Fibroblast of peridontal ligament (primary cell): ENCODE measurements at regions not wholly inside any gene's neighbourhood (a gene's known extent, or its start where the extent isn't known, plus 50 kb on each side); places are given as distances from the start of the nearest gene placed in this dataset.
A peak's percentile ranks its signal among the peaks of the same experiment; 100 is the strongest.
"Not testable (repeated sequence)": the region's sequence is repeated elsewhere in the genome, so short reads cannot be mapped to it uniquely, and the experiment has no call there.

Source experiments
- DNase-seq: peaks from one replicate; pipeline ENCODE4 v3.0.0-alpha.2; 2010; ENCODE audit errors: extremely low read depth

DNA sequence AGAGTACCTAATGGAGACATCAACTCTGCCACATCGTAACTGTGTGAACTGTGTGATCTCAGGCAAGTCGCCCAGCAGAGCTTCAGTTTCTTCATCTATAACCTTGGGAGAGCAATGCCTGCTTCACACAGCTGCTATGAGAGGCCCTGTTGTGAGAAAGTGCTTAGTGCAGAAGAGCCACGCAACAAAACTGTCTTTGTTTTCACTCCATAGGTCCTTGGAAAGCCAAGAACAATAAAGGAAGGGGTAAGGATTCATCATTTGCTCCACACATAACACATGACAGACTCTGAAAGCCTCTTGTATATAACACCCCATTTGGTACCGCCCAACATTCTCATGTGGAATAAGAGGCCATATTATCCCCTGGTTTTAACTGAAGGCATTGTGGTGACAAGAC lies 231.9 kb upstream of the ISX start:
- DNase-seq: no peak

- not testable (repeated sequence) for DNase-seq
Measured at GRCh38 chr22:34834541-34834940, 231.4 kb upstream of the ISX start.

DNA sequence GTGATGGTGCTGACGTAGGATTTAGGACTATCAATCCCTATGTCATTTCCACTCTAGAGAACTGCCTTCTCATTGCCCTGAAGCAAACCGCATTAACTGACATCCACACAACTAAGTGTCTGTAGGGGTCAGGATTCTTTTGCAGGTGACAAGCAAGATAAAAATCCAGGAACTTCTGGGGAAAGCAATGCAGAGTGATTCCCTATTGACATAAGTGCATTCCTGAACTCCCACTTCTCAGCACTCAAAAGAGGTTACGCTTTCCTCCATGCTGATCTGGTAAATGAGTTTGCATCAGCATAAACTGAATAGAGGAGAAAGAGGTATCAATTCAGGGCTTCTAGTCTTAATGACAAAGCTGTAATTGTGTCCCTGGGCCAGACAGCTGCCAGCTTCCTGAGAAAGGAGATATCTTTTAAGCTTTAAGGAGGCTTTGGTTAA lies 224.6 kb upstream of the ISX start:
- DNase-seq: no peak

- no peak for DNase-seq
Measured at GRCh38 chr22:34841911-34842310, 224.0 kb upstream of the ISX start.

GRCh38 chr22:34842630-34843029 lies 223.3 kb upstream of the ISX start:
- no peak for DNase-seq

GRCh38 chr22:34843743-34844142 lies 222.2 kb upstream of the ISX start:
- DNase-seq: not testable (repeated sequence)

DNA sequence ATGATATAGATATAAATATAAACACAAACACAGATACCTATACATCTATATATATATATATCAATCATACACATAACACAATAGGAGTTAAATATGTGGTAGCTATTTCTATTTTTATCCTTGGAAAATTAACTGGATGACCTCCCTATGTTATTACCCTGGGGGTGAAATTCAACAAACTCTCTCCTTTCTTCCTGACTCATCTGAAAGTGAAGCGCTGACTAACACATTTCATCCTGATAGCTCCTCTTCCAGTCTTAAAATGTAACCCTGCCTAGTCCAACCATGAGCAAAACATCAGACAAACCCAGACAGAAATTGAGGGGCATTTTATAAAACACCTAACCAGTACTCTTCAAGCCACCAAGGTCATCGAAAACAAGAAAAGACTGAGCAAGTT lies 220.6 kb upstream of the ISX start:
- no peak for DNase-seq

DNA sequence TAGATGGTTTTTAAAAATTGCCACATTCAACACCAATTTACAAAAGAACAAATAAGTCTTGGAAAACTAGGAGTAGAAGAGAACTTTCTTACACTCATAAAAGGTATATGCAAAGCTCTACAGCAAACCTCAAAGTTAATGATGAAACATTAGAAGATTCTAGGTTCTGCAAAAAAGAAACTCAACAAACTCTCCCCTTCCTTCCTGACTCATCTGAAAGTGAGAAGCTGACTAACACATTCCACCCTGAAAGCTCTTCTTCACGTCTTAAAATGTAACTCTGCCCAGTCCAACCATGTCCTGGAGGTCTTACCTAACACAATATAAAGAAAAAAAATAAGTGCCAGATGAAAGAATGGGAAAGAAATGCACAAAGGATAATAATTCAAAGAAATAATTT lies 218.9 kb upstream of the ISX start:
- DNase-seq: no peak

GRCh38 chr22:34849965-34850364 lies 216.0 kb upstream of the ISX start:
- DNase-seq: no peak

GRCh38 chr22:34851918-34852662 lies 213.9 kb upstream of the ISX start:
- no peak for DNase-seq

GRCh38 chr22:34855471-34855870 lies 210.5 kb upstream of the ISX start:
- DNase-seq: no peak

- no peak for DNase-seq
Measured at GRCh38 chr22:34858066-34858465, 207.9 kb upstream of the ISX start.

DNA sequence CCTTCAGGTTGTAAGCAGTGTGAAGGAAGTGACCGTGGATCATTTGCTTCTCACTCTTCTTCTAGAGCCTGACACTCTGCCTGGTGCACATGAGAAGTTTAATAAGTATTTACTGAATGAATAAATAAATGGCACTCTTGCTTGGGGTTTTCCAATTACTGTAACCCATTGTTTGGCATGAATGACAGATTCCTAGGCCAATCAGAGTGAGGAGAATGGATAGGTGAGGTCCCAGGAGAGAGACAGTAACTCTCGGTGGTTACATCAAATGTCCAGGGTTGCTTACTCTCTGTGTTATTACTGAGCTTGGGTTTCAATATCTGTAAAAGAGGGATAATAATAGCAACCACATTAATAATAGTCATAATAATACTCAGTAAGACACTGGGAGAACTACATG lies 204.2 kb upstream of the ISX start:
- DNase-seq: no peak

DNA sequence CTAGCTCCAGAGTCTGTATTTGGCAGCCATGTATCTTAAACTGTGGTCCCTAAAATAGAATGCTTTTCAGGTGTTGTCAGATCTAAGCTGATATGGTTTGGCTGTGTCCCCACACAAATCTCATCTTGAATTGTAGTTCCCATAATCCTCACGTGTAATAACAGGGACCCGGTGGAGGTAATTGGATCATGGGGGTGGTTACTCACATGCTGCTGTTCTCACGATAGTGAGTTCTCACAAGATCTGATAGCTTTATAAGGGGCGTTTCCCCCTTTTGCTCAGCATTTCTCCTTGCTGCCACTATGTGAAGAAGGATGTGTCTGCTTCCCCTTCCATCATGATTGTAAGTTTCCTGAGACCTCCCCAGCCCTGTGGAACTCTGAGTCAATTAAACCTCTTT lies 199.9 kb upstream of the ISX start:
- no peak for DNase-seq

GRCh38 chr22:34866495-34867131 lies 199.3 kb upstream of the ISX start:
- peak; percentile 9 for DNase-seq

- DNase-seq: no peak
Measured at GRCh38 chr22:34877506-34877905, 188.5 kb upstream of the ISX start.

DNA sequence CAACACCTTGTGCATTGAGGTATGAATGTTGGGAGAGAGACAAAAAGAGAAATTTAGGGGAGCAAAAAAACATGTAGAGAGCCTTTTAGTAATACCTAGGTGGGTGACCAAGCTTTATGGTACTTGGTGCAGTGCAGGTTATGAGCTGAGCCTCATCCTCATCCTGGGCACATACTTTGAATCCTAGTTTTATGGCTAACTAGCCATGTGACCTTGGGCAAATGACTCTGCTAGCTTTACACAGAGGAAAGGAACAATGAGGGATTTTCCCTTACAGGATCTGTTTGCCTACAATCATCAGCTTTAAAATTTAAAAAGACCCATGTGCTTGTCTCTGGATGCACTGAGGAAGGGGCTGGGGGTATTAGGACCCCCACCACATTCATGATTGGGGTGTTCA lies 187.8 kb upstream of the ISX start:
- no peak for DNase-seq

DNA sequence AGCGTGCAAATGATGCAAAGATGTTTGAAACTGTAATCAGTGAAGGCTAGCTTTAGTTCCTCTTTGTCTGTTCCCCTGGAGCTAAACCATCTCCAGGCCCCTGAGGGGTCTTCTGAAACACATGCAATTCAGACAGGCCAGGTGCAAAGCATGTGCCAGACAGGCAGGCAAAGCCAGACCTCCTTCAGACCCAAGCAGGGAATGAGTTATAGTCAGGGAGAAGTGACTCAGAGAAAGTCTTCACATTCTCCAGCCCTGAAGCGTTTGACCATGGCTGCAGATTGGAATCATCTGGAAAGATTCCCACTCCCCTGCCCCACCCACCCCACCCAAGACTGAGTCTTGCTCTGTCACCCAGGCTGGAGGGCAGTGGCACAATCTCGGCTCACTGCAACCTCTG lies 187.0 kb upstream of the ISX start:
- no peak for DNase-seq

GRCh38 chr22:34880662-34881061 lies 185.3 kb upstream of the ISX start:
- no peak for DNase-seq

- DNase-seq: no peak
Measured at GRCh38 chr22:34881453-34881852, 184.5 kb upstream of the ISX start.

DNA sequence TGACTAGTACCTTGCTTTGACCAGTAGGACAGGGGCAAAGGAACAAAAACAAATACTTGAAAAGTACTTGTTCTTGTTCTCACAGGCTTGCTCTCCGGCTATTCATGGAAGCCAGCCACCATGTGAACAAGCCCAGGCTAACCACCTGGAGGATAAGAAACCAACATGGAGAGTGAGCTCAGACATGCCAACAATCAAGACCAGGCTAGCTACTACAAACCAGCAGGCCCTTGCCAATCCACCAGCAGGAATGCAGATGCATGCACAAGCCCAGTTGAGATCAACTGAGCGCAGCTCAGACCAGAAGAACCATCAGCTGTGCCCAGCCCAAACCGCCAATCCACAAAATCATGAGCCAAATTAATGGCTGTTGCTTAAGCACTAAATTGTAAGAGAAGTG lies 180.1 kb upstream of the ISX start:
- DNase-seq: no peak

GRCh38 chr22:34886391-34886790 lies 179.6 kb upstream of the ISX start:
- no peak for DNase-seq

GRCh38 chr22:34886812-34887211 lies 179.1 kb upstream of the ISX start:
- no peak for DNase-seq

GRCh38 chr22:34897126-34897525 lies 168.8 kb upstream of the ISX start:
- no peak for DNase-seq
